HG02884 (cell line): ENCODE measurements at regions not wholly inside any gene's neighbourhood (a gene's known extent, or its start where the extent isn't known, plus 50 kb on each side); places are given as distances from the start of the nearest gene placed in this dataset.
"Not testable (repeated sequence)": the region's sequence is repeated elsewhere in the genome, so short reads cannot be mapped to it uniquely, and the experiment has no call there.

Experiments
- ATAC-seq: cut with Tn5 transposase; IDR thresholded peaks from one replicate; pipeline ENCODE4 v1.9.1; 2021; ENCODE audit warnings: mild to moderate bottlenecking, moderate library complexity; ENCODE audit not compliant: unreplicated experiment

GRCh38 chr4:83213640-83214039 lies 71.0 kb downstream of the COQ2 start:
- ATAC-seq, result no peak

- peak; percentile 79 for ATAC-seq
Observed at GRCh38 chr4:83212041-83212851, 72.4 kb downstream of the COQ2 start.

DNA sequence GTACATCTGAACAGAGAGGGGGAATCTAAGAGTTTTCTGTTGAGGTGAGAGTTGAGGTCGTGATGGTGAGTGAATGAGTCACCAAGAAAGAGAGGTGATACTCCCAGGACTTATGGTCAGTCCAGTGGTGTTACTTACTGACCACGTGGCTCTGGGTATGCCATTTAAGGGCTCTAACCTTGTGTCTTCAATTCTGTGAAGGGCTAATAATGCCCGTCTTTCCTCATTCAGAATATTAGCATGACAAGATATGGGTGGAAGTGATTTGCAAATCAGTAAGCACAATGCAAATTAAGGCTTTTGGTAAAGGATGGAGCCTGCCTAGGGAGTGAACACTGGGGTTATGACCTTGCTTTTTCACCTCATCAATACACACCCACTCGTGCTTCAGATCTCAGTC lies 75.2 kb downstream of the COQ2 start:
- ATAC-seq, result no peak

DNA sequence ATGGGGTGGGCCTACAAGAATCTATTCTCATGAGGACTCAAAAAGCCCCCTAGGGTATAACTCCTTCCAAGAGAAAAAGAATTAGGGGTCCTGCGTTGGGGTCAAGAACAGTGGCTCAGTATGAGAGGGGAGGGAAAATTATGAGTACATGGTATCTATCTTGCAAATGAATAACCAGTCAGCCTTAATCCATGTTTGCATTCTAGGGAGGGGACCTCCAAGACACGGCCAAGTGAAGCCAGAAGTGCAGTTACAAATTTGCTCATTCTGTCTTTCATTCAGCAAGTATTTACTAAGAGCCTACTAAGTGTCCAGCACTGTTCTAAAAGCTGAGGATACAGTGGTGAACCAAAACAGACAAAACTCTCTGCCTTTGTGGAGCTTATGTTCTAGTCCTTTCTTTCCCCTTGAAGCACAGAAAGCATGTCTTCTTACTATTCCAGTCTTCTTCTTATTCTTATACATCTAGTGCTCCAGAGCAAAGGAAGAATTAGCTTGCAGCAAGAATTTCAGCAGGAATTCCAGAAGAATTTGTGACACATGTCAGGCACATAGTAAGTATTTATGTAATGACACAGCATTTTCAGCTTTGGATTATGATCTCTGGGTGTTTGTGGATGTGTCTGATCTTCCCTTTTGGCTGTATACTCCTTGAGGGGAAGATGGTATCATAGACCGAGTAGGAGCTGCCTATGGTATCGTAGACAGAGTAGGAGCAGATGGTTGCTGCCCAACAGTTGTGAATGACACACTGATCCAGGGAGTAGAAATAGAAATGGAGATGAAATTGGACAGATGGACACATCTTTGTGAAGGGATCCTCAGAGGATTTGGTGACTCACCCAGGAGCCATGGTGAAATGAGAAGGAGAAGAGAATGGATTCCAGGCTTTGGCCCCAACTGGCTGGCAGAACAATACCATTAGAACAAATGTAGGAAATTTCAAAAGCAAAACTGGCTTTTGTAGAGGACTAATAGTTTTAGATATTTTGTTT lies 75.9 kb downstream of the COQ2 start:
- no peak for ATAC-seq

- no peak for ATAC-seq
Observed at GRCh38 chr4:83207497-83208101, 77.0 kb downstream of the COQ2 start.

GRCh38 chr4:83205760-83206159 lies 78.8 kb downstream of the COQ2 start:
- no peak for ATAC-seq

DNA sequence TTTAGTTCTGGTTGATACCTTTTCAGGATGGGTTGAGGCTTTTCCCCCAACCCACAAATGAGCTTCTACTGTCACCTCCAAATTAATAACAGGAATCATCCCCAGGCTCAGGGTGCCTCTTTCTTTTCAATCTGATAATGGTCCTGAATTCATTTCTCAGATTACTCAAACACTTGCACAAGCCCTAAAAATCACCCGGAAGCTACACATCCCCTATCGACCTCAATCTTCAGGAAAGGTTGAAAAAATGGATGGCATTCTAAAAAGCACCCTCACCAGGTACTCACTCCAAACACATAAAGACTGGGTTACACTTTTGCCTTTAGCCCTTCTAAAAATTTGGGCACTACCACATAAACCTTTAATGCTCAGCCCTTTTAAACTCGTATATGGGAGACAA lies 79.9 kb downstream of the COQ2 start:
- no peak for ATAC-seq

DNA sequence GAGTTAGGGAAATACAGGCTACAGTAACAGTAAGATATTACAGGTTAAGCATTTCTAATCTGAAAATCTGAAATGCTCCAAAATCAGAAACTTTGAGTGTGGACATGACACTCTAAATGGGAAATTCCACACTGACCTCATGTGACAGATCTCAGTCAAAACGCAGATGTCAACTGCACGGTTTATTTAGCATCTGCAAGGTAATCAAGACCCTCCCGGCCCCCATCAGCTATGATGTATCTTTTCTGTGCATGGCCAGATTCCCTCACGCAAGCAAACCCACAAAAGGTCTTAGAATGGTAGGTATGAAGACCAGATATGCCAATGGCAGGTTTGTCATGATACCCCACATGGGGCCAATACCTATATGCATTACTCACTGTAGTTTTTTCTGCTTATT lies 82.8 kb downstream of the COQ2 start:
- no peak for ATAC-seq

DNA sequence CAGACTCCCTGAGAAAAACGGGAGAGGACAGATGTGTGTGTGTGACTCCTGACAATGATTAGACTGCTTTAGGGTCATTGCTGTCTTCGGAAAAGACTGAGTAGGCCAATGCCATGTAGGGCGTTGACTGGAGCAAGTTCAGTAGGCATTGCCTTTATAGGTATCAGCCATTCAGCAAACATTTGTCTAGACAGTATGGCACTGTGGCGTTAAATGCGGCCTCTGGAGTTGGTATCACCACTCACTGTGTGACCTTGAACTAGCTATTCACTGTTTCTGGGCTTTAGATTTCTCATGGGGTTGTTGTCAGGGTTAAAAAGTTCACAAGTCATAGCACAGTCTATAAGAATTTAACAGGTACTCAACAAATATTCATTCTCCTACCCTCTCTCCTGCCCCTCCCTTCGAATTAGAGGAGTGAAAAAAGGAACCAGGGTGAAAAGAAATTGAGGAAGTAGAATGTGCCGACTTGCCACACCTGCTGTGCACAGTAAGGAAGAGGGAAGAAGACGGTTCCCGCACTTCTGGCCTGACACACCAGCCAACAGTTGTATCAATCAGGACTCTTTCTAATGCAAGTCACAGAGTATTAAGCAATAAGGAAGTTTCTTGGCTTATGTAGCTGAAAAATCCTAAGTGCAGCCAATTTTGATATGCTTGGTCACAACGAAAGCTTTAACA lies 83.2 kb upstream of the PLAC8 start:
- ATAC-seq, result no peak

- ATAC-seq, result no peak
Observed at GRCh38 chr4:83196921-83197320, 82.4 kb upstream of the PLAC8 start.

GRCh38 chr4:83195269-83195668 lies 80.7 kb upstream of the PLAC8 start:
- ATAC-seq, result no peak

- not testable (repeated sequence) for ATAC-seq
Observed at GRCh38 chr4:83194588-83194987, 80.1 kb upstream of the PLAC8 start.

GRCh38 chr4:83192634-83193033 lies 78.1 kb upstream of the PLAC8 start:
- no peak for ATAC-seq

DNA sequence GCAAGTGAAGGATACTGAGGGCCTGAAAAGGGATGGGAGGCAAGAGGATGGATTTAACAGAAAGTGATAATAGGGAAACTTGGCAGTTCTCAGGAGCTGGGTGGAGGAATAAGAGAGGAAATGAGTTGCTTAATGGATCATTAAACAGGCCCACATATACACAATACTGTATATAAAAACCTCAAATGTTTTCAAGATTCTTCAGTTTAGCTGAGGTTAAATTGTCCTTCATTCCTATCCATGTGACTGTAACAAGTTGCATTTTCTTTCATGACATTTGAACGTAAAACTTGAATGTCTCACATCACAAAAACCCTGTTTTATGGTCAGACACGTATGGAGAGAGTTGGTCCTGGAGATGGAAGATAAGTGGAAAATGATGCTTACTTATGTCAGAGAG lies 76.5 kb upstream of the PLAC8 start:
- no peak for ATAC-seq

DNA sequence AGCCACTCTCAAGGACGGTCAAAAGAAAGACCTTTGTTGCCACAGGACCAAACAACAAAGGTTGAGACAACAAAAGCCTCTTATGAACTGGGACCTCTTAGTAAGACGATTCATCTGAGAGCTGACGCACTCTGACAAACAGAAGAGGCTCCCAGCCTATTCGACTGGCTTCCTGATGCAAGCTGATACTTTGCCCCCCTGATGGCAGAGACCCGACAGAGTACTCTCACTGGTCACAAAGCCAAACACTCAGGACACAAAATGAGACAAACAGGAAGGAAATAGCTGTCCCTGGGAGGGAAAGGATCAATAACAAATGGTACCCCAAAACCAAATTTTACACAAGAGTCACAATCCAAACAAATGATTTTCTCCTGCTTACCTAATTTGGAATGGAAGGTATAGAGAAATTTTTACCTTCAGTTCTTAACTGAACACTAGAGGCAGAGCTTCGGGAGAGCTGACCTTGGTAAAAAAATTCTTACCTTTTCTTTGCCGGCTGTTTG lies 75.2 kb upstream of the PLAC8 start:
- ATAC-seq, result no peak

- peak; percentile 49 for ATAC-seq
Observed at GRCh38 chr4:83180431-83180968, 66.0 kb upstream of the PLAC8 start.

GRCh38 chr4:83179205-83179604 lies 64.7 kb upstream of the PLAC8 start:
- ATAC-seq, result no peak

DNA sequence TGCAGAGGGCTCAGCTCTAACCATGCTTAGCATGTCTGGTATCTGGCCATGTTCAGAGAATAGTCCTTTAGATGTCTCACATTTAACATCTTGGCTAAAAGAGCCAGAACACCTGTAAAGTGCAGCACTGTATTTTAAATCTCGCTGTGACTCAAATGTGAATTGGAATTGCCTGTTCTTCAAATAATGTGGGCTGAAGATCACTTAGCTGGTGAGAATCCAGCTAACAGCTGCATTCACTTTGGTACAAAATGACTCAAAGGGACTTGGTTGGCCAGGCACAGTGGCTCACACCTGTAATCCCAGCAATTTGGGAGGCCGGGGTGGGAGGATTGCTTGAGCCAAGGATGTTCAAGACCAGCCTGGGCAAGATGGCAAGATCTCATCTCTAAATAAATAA lies 63.5 kb upstream of the PLAC8 start:
- ATAC-seq, result peak; percentile 44

- ATAC-seq, result no peak
Observed at GRCh38 chr4:83177182-83177581, 62.7 kb upstream of the PLAC8 start.

GRCh38 chr4:83174844-83175414 lies 60.4 kb upstream of the PLAC8 start:
- peak; percentile 75 for ATAC-seq
